Stimulated activated CD4-positive, alpha-beta T cell treated with anti-CD3 and anti-CD28 coated beads, Interleukin-4, amount 100 ng/mL, for 24 hours (primary cell): ENCODE measurements at regions not wholly inside any gene's neighbourhood (a gene's known extent, or its start where the extent isn't known, plus 50 kb on each side); places are given as distances from the start of the nearest gene placed in this dataset.
"Not testable (repeated sequence)": the region's sequence is repeated elsewhere in the genome, so short reads cannot be mapped to it uniquely, and the experiment has no call there.

Experiments used
- DNase-seq: peaks from one replicate; pipeline ENCODE4 v3.0.0-alpha.2; 2020

GRCh38 chr15:99464137-99464536 lies 101.6 kb upstream of the MEF2A start:
- DNase-seq, result no peak

- no peak for DNase-seq
Measured at GRCh38 chr15:99466701-99467337, 99.0 kb upstream of the MEF2A start.

DNA sequence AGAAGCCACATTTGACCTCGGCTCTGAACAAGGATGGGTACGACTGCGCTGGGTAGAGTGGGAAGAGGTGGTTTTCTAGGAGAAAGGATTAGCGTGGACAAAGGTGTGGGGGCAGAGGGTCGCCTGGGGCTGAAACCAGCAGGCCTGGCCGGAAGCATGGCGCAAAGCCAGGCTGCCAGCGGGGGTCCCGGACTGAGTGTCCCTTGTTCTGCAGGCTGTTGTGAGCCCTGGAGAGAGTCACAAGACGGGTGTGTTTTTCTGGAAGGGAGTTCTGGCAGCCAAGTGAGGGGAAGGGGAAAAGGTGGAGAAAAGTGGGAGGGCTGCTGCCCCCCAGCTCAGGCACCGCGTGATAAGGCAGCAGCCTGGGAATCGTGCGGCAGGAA lies 98.5 kb upstream of the MEF2A start:
- no peak for DNase-seq

DNA sequence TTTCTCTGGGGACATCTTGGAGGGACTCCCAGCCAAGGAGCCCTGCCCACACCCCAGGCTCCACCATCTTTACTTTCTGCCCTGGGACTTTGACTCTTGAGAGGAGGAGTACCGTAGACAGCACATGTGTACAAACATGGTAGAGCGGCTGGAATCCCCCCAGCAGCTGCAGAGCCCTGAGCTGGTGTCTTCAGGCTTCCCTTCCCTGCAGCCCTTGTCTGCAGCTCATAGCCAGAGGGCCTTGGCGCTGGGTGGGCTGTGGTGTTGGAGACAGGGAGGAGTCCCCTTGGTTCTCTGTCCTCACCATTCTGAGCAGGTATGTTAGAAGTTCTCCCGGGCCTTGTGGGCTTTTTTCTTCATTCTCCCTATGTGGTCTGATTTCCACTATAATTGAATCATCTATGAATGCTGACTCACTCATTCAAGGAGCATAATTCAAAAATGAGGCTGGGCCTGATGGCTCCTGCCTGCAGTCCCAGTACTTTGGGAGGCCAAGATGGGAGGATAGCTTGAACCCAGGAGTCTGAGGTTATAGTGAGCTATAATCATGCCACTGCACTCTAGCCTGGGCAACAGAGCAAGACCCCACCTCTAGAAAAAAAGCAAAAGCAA lies 97.8 kb upstream of the MEF2A start:
- DNase-seq, result no peak

- not testable (repeated sequence) for DNase-seq
Measured at GRCh38 chr15:99470204-99470603, 95.6 kb upstream of the MEF2A start.

DNA sequence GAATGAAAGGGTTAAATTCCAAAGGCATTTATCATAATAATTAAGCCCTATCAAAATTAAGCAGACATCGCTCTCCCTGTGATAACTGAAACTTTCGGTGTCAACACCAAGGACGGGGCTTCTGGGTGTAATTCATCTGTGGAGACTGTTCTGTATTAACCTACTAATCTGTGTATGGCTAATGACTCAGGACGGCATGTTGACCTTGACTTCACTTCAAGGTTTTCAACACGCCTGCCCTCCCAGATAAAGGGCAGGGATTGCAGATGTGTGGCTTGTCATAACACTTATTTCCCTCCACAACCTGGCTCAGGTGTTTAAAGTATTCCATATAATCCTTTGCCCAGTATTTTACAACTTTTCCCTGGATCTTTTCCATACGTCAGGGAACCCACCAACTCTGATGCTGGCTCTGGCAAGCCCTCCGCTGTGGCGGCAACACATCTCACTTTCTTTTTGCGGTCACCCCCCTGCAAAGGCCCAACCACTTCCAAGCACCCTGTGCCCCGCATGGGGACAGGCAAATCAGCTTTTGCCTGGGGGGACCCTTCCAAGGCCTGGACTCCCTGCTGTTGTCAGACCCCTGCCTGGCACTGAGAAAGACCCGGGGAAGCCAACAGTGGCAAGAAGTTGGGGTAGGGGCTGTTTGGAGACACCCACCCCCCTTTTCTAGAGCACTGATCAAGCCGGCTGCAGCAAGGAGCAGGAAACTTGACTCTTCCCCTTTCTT lies 93.2 kb upstream of the MEF2A start:
- no peak for DNase-seq

GRCh38 chr15:99473981-99474906 lies 91.5 kb upstream of the MEF2A start:
- DNase-seq, result no peak

DNA sequence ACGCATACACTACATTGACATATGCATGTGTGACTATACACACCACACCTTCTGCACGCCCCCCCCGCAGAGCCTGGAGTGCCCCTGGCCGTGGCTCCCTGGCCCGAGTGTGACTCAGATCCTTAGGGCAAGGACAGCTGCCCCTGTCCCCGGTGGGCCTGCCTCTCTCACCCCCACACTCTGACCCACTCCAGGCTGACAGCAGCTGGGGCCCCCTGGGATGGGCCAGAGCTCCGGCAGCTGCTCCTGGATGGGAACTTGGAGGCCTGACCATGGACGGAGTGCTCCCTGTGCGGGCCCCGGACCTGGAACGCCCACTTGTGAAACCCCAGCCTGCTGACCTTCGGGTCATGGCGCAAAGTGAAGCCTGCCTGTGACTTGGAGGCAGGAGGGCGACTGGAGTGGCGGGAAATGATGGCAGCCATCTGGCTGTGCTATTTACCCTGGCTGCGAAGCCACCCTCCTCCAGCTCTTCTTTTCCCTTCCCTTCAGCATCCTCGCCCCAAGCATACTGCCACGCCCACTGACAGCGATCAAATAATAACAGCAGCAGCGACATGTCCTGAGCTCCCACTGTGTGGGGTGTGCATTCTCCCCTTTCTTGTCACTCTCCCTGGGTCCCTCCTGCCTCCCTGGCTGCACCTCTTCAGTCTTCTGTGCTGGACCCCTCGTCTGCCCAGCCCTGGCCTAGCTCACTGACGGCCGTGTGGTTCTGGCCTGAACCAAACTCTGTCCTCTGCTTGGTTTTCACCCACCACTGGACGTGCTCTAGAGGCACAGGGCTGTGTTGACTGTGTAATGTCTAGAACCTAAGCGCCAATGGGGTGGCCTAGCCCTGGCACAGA lies 90.7 kb upstream of the MEF2A start:
- DNase-seq, result no peak

DNA sequence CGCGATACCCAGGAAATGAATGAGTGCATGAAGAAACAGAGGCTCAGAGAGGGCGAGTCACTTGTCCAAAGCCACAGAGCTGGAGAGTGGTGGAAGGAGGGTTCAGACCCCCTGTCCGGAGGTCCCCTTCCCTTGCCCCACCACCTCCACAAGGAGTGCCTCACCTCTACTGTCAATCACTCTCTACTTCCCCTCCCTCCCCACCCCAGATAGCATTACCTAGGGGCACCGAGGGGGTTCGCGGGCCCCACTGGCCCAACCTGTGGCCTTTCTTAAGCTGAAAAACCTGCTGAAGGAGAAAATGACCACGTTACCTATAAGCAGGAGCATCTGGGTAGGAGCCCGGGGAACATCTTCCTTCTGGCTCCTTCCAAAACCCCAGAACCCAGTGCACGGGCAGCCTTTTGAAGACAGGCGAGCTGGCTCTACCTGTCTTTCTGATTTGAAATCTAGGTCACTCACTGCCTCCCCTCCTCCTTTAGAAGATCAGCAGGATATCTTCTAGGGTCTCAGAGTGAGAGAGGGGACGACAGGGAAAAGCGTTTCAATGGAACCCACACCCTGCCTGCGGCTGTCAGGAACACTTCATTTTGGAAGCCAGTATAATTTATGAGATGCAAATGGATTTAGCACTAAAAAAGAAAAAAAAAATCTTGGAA lies 89.9 kb upstream of the MEF2A start:
- DNase-seq, result no peak

DNA sequence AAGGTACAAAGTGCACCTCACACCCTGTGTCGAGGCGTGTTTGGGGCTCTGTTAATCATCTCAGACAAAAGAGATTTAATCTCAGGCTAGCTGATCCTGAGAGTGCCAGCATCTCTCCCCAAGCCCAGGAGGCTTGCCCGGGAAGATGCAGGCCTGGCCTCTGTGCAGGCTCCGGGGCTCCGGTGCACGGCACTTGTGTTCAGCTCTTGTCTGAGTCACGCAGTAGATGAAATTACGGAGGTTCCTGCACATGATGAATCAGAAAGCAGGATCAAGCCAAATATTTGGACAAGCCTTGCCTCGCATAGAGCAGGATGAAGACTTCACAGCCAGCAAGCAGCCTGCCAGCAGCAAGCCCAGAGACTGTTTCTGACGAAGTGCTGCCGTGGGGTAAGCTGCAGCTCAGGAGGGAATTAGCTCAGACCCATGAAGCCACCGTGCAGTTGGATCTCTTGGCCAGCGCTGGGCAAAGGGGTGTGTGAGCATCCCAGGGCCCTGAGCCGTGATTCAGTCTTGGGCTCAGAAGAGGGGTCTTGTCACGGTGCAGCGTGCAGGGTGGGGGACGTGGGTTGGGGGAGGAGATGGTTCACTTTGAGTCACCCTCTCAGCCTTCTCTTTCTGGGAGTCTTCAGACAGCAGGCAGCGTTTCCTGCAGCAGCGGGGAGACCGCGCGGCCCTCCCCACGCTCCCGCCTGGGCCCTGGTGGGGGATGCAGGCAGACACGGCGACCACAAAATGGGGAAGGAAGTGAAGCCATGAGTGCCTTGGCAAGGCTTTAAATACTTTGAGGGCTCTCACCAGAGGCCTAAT lies 89.2 kb upstream of the MEF2A start:
- DNase-seq, result no peak

DNA sequence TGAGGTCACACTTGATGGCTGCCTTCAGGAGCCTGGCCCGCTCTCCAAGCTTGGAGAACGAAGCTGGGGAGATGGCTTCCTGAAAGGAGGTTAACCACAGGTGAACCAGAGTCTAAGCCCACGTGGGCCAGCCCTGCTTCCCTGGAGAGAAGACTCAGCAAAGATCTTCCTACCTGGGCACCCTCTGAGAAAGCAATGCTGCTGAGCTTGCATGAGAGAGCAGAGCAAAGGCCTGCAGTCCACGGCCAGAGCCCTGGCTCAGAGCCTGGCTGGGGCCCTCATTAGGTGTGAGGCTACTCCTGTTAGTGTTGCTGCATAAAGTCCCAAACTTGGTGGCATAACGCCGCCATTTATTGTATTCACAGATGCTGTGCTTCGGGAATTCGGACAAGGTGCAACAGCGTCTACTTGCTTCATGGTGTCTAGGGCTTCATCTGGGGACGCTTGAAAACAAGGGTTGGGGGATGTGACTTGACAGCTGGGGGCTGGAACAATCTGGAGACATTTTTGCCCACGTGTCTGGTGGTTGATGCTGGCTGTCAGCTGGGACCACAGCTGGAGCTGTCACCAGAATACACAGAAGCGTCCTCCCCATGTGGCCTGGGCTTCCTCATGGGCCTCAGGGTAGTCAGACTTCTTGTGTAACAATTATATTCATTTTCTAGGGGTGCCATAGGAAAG lies 87.9 kb upstream of the MEF2A start:
- DNase-seq, result no peak

DNA sequence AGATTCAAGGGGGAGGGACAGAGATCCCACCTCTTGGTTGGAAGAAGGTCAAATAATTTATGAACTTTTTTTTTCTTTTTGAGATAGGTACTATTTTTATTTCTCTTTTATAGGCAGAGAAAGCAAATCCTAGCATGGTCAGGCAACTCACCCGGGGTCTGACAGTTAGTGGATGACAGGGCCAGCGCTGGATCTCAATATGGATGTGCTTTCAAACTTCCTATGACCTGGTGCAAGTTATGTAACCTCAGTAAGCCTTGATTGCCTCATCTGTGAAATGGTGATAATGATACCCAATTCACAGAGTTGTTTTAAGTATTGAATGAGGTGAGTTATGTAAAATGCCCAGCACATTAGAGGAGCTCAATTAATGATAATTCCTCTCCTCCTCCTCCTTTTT lies 86.8 kb upstream of the MEF2A start:
- no peak for DNase-seq

DNA sequence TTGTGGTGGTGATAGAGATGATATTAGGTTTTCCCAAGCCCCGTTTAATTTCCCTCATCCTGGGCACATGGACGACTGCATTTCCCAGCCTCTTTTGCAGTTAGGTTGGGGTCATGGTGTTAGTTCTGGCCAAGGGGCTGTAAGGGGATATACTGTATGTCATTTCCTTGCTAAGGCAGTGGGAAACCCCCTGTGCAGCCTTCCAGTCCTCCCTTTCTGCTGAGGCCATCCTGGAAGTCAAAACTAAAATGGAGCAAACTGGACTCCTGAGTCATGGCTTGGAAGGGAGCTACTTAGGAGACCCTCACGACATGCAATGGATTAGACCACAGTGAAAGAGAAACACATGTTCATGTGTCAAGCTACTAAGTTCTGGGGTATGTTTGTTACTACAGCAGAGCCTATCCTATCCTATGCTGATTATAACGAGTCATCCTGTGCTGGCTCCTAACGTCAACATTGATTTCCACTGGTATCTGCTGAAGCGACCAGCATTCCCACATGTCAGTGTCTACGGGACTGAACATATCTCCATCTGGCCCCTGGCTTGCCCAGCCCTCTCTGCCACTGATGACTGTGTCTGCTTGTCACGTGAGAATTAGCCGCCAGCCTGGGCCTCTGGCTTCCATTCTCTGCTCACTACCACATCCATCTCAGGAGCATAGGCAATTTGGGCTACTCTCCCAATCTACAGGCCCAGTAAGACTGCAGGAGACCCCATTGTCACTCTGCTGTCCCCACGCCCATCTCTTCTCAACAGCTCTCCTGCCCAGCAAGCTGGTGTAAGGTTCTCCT lies 85.6 kb upstream of the MEF2A start:
- no peak for DNase-seq

DNA sequence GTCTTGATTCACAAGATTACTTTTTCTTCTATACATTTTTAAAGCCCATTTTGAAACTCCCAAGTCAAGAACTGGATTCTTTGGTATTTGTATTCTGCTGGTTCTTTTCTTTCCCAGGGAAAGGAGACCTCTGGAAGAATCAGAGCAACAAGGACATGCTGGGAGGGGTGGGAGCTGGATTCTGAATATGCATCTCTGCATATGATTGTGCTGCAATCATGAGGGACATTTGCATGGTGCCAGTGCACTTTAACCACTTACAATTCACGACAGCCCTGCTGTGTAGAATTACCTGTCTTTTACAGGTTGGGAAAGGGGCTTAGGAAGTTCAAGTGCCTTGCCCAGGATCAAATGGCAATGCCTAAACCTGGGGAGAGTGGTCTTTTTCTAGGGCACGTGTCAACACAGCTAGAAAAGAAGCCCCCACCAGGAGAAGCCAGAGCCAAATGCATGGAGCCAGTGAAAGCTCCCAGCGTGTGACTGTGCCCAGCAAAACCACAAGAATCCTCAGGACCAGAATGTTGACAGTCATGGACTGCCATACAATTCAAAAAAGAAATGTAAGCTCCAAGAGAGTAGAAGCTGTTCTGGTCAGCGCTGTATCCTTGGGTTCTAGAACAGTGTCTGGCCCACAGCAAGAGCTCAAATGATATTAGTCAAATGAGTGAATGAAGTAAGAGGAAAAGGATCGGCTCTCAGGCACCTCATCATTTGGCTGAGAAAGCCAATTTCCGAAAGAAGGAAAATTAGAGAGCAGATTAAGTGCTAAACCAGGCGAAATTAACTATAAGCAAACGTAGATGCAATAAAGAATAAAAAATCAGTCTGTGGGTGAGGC lies 84.5 kb upstream of the MEF2A start:
- DNase-seq, result no peak

GRCh38 chr15:99481951-99482230 lies 83.9 kb upstream of the MEF2A start:
- DNase-seq, result no peak

GRCh38 chr15:99482993-99483392 lies 82.8 kb upstream of the MEF2A start:
- no peak for DNase-seq

DNA sequence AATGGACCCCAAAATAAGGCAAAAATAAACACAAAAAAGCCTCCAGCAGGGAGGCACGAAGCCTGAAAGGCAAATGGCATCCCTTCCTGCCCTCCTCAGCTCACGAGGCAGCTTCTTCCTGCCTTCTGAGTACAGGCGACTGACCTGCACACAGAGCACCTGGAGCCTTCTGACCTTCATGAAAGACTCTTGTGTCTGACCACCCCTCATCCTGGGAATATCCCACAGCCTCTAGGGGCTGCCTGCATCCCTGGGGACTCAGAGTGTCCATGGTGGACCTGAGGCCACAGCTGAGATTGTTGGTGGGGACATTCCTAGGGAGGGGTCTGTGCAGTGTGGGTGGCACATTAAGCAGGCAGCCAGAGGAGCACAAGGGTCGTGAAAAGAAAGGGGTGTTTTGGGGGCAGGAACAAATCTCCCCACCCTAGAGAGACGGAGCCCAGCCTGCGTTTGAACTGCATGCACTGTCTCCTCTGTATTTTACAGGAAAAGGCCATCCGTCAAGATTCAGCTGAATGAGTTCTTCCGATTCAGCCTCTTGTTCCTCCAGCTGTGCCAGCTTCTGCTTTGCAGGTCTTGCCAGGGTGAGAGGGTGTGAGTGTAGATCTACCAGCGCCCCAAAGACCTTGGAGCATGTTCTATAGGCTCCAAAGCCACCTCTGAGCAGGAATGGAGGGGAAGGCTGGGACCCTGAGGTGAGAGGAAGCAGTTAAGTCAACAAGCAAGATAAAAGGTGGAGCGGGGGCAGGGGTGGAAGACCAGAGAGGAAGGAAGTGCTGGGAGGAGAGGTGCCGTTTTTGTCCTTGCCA lies 80.4 kb upstream of the MEF2A start:
- DNase-seq, result no peak

GRCh38 chr15:99485992-99486370 lies 79.8 kb upstream of the MEF2A start:
- DNase-seq, result no peak
